H1 (cell line): ENCODE measurements at regions not wholly inside any gene's neighbourhood (a gene's known extent, or its start where the extent isn't known, plus 50 kb on each side); places are given as distances from the start of the nearest gene placed in this dataset.

Experiments
- CTCF ChIA-PET: fragments of 300-600 bp; sonication (Branson Sonifier 250); formaldehyde crosslinking; loops from one replicate; lab custom pipeline; 2021; ENCODE audit not compliant: partially characterized antibody; lab: Charles Lee
- POLR2A ChIA-PET: fragments of 300-600 bp; sonication (Branson Sonifier 250); formaldehyde crosslinking; loops from one replicate; lab custom pipeline; 2021; ENCODE audit warnings: inconsistent platforms; ENCODE audit not compliant: partially characterized antibody; lab: Charles Lee
- DNase-seq, 2 experiments: peaks; one replicate each; pipeline versions ENCODE4 v3.0.0 to v3.0.0-alpha.2; 2010 to 2022; ENCODE audit warnings: low spot score in 2 of 2, low read depth in 1 of 2, mixed read lengths in 1 of 2
- FAIRE-seq: peaks from 2 replicates; lab custom pipeline; 2011; peaks lifted over from hg19 to GRCh38; lab: Jason Lieb, UNC
- H2AFZ ChIP-seq: 2 replicates; pipeline ENCODE4 v1.8.1; 2012; ENCODE audit warnings: low read length, inconsistent platforms
- H2AK5ac ChIP-seq: 2 replicates; pipeline ENCODE4 v1.6.1; 2013; ENCODE audit warnings: low read depth, low read length
- H2BK120ac ChIP-seq: replicated peaks from 2 replicates; pipeline ENCODE3; 2013; ENCODE audit warnings: low read depth, low read length, inconsistent platforms
- H2BK12ac ChIP-seq: 2 replicates; pipeline ENCODE4 v1.6.1; 2013; ENCODE audit warnings: low read depth, low read length
- H2BK15ac ChIP-seq: 2 replicates; pipeline ENCODE4 v1.6.1; 2013; ENCODE audit warnings: low read length
- H2BK20ac ChIP-seq: 2 replicates; pipeline ENCODE4 v1.6.1; 2013; ENCODE audit warnings: low read length
- H2BK5ac ChIP-seq: 2 replicates; pipeline ENCODE4 v1.6.1; 2013; ENCODE audit warnings: low read depth, low read length
- H3K14ac ChIP-seq: 2 replicates; pipeline ENCODE4 v1.6.1; 2013; ENCODE audit warnings: inconsistent platforms; ENCODE audit not compliant: insufficient read length
- H3K18ac ChIP-seq: 2 replicates; pipeline ENCODE4 v1.6.1; 2013; ENCODE audit warnings: low read length; ENCODE audit errors: extremely low read depth
- H3K23ac ChIP-seq: 2 replicates; pipeline ENCODE4 v1.6.1; 2013; ENCODE audit warnings: inconsistent platforms; ENCODE audit not compliant: insufficient read length
- H3K23me2 ChIP-seq: 2 replicates; pipeline ENCODE4 v1.6.1; 2013; ENCODE audit warnings: low read depth, low read length
- H3K27ac ChIP-seq: 2 replicates; pipeline ENCODE4 v1.6.1; 2011; ENCODE audit warnings: low read depth, low read length, inconsistent platforms
- H3K27me3 ChIP-seq, 4 experiments: replicated peaks in 1 of 4; 1 replicate in 1 of 4; 2 replicates in 3 of 4; pipeline versions ENCODE4 v1.6.1 to v1.8.1; 2011 to 2013; ENCODE audit warnings: low read length in 3 of 4, mild to moderate bottlenecking in 3 of 4, inconsistent platforms in 2 of 4, mixed read lengths in 2 of 4, moderate library complexity in 1 of 4; ENCODE audit not compliant: control insufficient read depth in 3 of 4, insufficient read depth in 3 of 4; ENCODE audit errors: extremely low read depth in 1 of 4
- H3K36me3 ChIP-seq, 4 experiments: 2 replicates each; pipeline versions ENCODE4 v1.6.1 to v1.8.1; 2011 to 2013; ENCODE audit warnings: mild to moderate bottlenecking in 4 of 4, low read length in 3 of 4, moderate library complexity in 2 of 4, control low read depth in 1 of 4, inconsistent platforms in 1 of 4; ENCODE audit not compliant: insufficient read depth in 4 of 4, control insufficient read depth in 2 of 4
- H3K4ac ChIP-seq: replicated peaks from 2 replicates; pipeline ENCODE3; 2013; ENCODE audit warnings: low read length, low read depth, mixed read lengths, inconsistent platforms; ENCODE audit not compliant: insufficient read length
- H3K4me1 ChIP-seq, 4 experiments: replicated peaks in 1 of 4; 1 replicate in 1 of 4; 2 replicates in 3 of 4; pipeline versions ENCODE4 v1.6.1 to v1.8.1; 2011 to 2013; ENCODE audit warnings: low read length in 3 of 4, inconsistent platforms in 2 of 4, mixed read lengths in 1 of 4; ENCODE audit not compliant: insufficient read depth in 4 of 4, control insufficient read depth in 3 of 4
- H3K4me2 ChIP-seq, 2 experiments: 2 replicates each; pipeline versions ENCODE4 v1.6.1 to v1.8.1; 2011 to 2013; ENCODE audit warnings: low read depth in 2 of 2, low read length in 2 of 2, control low read depth in 1 of 2, inconsistent platforms in 1 of 2, mild to moderate bottlenecking in 1 of 2; ENCODE audit not compliant: insufficient read depth in 1 of 2
- H3K4me3 ChIP-seq, 4 experiments: fragments of 200-600, 300-600 bp in 1 of 4; sonication (generic), shearing (Covaris generic), sonication (Bioruptor Twin) in 1 of 4; 2 replicates each; pipeline versions ENCODE4 v1.5.1 to v1.8.1; 2011 to 2016; ENCODE audit warnings: low read length in 4 of 4, low read depth in 3 of 4, control low read depth in 2 of 4, inconsistent platforms in 2 of 4, mild to moderate bottlenecking in 2 of 4, mixed read lengths in 1 of 4, moderate library complexity in 1 of 4; ENCODE audit not compliant: insufficient read depth in 2 of 4; ENCODE audit errors: extremely low read depth in 1 of 4
- H3K56ac ChIP-seq: replicated peaks from 2 replicates; pipeline ENCODE3; 2013; ENCODE audit warnings: low read depth, mild to moderate bottlenecking, mixed read lengths, low read length, inconsistent platforms; ENCODE audit not compliant: insufficient read length
- H3K79me1 ChIP-seq: 2 replicates; pipeline ENCODE4 v1.6.1; 2013; ENCODE audit warnings: low read depth, low read length, control low read depth
- H3K79me2 ChIP-seq, 2 experiments: 2 replicates each; pipeline versions ENCODE4 v1.6.1 to v1.8.1; 2012 to 2013; ENCODE audit warnings: low read length in 2 of 2, mild to moderate bottlenecking in 2 of 2, inconsistent platforms in 1 of 2; ENCODE audit not compliant: insufficient read depth in 2 of 2, control insufficient read depth in 1 of 2
- H3K9ac ChIP-seq, 4 experiments: replicated peaks in 1 of 4; 1 replicate in 1 of 4; 2 replicates in 3 of 4; pipeline versions ENCODE4 v1.6.1 to v1.8.1; 2011 to 2013; ENCODE audit warnings: low read depth in 3 of 4, low read length in 3 of 4, control low read depth in 2 of 4, mild to moderate bottlenecking in 2 of 4, moderate library complexity in 2 of 4, inconsistent platforms in 1 of 4; ENCODE audit errors: extremely low read depth in 1 of 4
- H3K9me3 ChIP-seq, 2 experiments: 2 replicates each; pipeline versions ENCODE4 v1.6.1 to v1.8.1; 2012 to 2013; ENCODE audit warnings: mild to moderate bottlenecking in 2 of 2, moderate library complexity in 2 of 2, control low read depth in 1 of 2, inconsistent platforms in 1 of 2, low read depth in 1 of 2, low read length in 1 of 2, mixed read lengths in 1 of 2; ENCODE audit not compliant: insufficient read depth in 2 of 2
- H4K20me1 ChIP-seq, 2 experiments: replicated peaks in 1 of 2; 2 replicates each; pipeline versions ENCODE3 to v1.8.1; 2011 to 2013; ENCODE audit warnings: inconsistent platforms in 2 of 2, low read length in 2 of 2, mild to moderate bottlenecking in 1 of 2; ENCODE audit not compliant: insufficient read depth in 2 of 2, control insufficient read depth in 1 of 2
- H4K5ac ChIP-seq: 2 replicates; pipeline ENCODE4 v1.6.1; 2013; ENCODE audit warnings: low read length, low read depth, mixed read lengths, inconsistent platforms; ENCODE audit not compliant: insufficient read length
- H4K8ac ChIP-seq: 2 replicates; pipeline ENCODE4 v1.8.0; 2013; ENCODE audit warnings: mild to moderate bottlenecking, moderate library complexity, low read length, inconsistent platforms; ENCODE audit not compliant: insufficient read depth; ENCODE audit errors: extremely low read depth
- H4K91ac ChIP-seq: replicated peaks from 2 replicates; pipeline ENCODE3; 2013; ENCODE audit warnings: low read length, mixed read lengths, inconsistent platforms; ENCODE audit not compliant: insufficient read length
- BCL11A ChIP-seq, 2 experiments: IDR thresholded peaks; one replicate each; pipeline ENCODE4 v1.6.1; 2011; ENCODE audit warnings: low read depth in 2 of 2, low read length in 2 of 2, mild to moderate bottlenecking in 2 of 2
- EZH2 ChIP-seq: fragments of 200-600 bp; sonication (generic); IDR thresholded peaks from 2 replicates; pipeline ENCODE4 v1.7.1; 2012; ENCODE audit warnings: low read depth, mild to moderate bottlenecking, moderate library complexity, low read length, inconsistent platforms; ENCODE audit not compliant: severe bottlenecking
- FOSL1 ChIP-seq: IDR thresholded peaks from 2 replicates; pipeline ENCODE4 v1.6.1; 2011; ENCODE audit warnings: mild to moderate bottlenecking, low read depth, low read length, moderate library complexity; ENCODE audit not compliant: insufficient read depth
- HDAC2 ChIP-seq, 2 experiments: fragments of 300-600 bp in 1 of 2; sonication (generic) in 1 of 2; IDR thresholded peaks; 2 replicates each; pipeline ENCODE4 v1.6.1; 2011 to 2012; ENCODE audit warnings: low read depth in 2 of 2, low read length in 2 of 2, mild to moderate bottlenecking in 2 of 2, moderate library complexity in 2 of 2, borderline replicate concordance in 1 of 2, inconsistent platforms in 1 of 2
- JUN ChIP-seq: IDR thresholded peaks from 2 replicates; pipeline ENCODE4 v1.6.1; 2011; ENCODE audit warnings: low read depth, mild to moderate bottlenecking, improper control_type of control experiment, low read length
- KDM4A ChIP-seq: IDR thresholded peaks from one replicate; pipeline ENCODE4 v1.7.1; 2012; ENCODE audit warnings: low read depth, mild to moderate bottlenecking, moderate library complexity, low read length, inconsistent platforms; ENCODE audit not compliant: severe bottlenecking
- KDM5A ChIP-seq: fragments of 200-600 bp; IDR thresholded peaks from 2 replicates; pipeline ENCODE4 v1.7.1; 2012; ENCODE audit warnings: mild to moderate bottlenecking, low read length, inconsistent platforms, mixed read lengths
- PHF8 ChIP-seq: fragments of 200-600 bp; sonication (generic); conservative IDR thresholded peaks from 2 replicates; pipeline ENCODE4 v1.7.1; 2012; ENCODE audit warnings: low read depth, mild to moderate bottlenecking, inconsistent platforms, low read length, moderate library complexity
- POU5F1 ChIP-seq: IDR thresholded peaks from 2 replicates; pipeline ENCODE4 v1.6.1; 2011; ENCODE audit warnings: low read depth, mild to moderate bottlenecking, low read length, moderate library complexity
- RAD21 ChIP-seq, 2 experiments: IDR thresholded peaks in 1 of 2; conservative IDR thresholded peaks in 1 of 2; 2 replicates each; pipeline ENCODE4 v1.6.1; 2011; ENCODE audit warnings: low read depth in 2 of 2, low read length in 2 of 2, improper control_type of control experiment in 1 of 2, inconsistent platforms in 1 of 2, mild to moderate bottlenecking in 1 of 2, moderate library complexity in 1 of 2
- RXRA ChIP-seq: IDR thresholded peaks from 2 replicates; pipeline ENCODE4 v1.6.1; 2011; ENCODE audit warnings: low read depth, mild to moderate bottlenecking, low read length, moderate library complexity; ENCODE audit not compliant: insufficient read depth
- SRF ChIP-seq: IDR thresholded peaks from 2 replicates; pipeline ENCODE4 v1.6.1; 2011; ENCODE audit warnings: mild to moderate bottlenecking, low read depth, low read length, moderate library complexity
- TAF1 ChIP-seq: IDR thresholded peaks from 2 replicates; pipeline ENCODE4 v1.6.1; 2011; ENCODE audit warnings: mild to moderate bottlenecking, low read depth, low read length
- WGBS, 2 experiments: shearing (Covaris generic) in 1 of 2; methylation state at CpG; one replicate each; pipeline versions ENCODE4 v1.1.6 to v1.1.7; 2013 to 2015; ENCODE audit warnings: low lambda C conversion rate in 2 of 2, mixed read lengths in 2 of 2, inconsistent platforms in 1 of 2, low coverage in 1 of 2, missing lambda C conversion rate in 1 of 2; ENCODE audit not compliant: insufficient replicate concordance in 2 of 2, insufficient coverage in 1 of 2, insufficient read length in 1 of 2; ENCODE audit errors: extremely low coverage in 1 of 2, missing lambda C conversion rate in 1 of 2; 5-methylcytosine and 5-hydroxymethylcytosine counted together
- TF ChIP-seq, protein P1 (sequence below): IDR thresholded peaks from 2 replicates; pipeline ENCODE4 v1.6.1; 2012; ENCODE audit warnings: inconsistent platforms

- Histone ChIP-seq H2BK120ac (no peak overlapping the region), H3K27ac (no peak overlapping the region), H3K9ac (no peak overlapping the region), H4K8ac (no peak overlapping the region), H3K36me3 (no peaks in the 10 kb centered on the region), H2AFZ (peak overlapping the region; percentile 30), H3K27me3 (no peaks in the 10 kb centered on the region), H3K56ac (no peak overlapping the region), H3K14ac (no peak overlapping the region), H3K79me2 (no peaks in the 10 kb centered on the region), H3K4me1 (peaks cover 0 to 3% (median 1%) of the 10 kb centered on the region in 4 experiments; a peak in 2 of 7 replicates), H2BK15ac (no peak overlapping the region), H2BK20ac (no peak overlapping the region), H4K5ac (no peak overlapping the region), H3K9me3 (no peaks in the 10 kb centered on the region), H3K79me1 (no peaks in the 10 kb centered on the region), H2BK12ac (no peak overlapping the region), H3K23ac (no peak overlapping the region), H3K18ac (no peak overlapping the region), H3K4ac (no peak overlapping the region), H2AK5ac (no peak overlapping the region), H3K4me2 (no peak overlapping the region), H4K20me1 (no peaks in the 10 kb centered on the region), H3K4me3 (no peak overlapping the region), H2BK5ac (no peak overlapping the region), H4K91ac (no peak overlapping the region), H3K23me2 (no peaks in the 10 kb centered on the region)
- FAIRE-seq: no peak
- 71% methylated on average over 6 of the region's 6 CpGs; no CpG with 5 or more reads in 1 of the 2 experiments for WGBS, 2 experiments
- DNase-seq: no peak
- CTCF ChIA-PET: no interaction called here
- POLR2A ChIA-PET: no interaction called here
- TF ChIP-seq KDM4A: no peak
- TF ChIP-seq EZH2: no peak
- TF ChIP-seq FOSL1: no peak
- no peak for TF ChIP-seq BCL11A (IDR thresholded peaks at IDR 0.05; ENCODE audit: low read depth in 2 of 2, low read length in 2 of 2)
- no peak for TF ChIP-seq PHF8
- no peak for TF ChIP-seq SRF
- no peak for TF ChIP-seq TAF1
- no peak for TF ChIP-seq HDAC2 (IDR thresholded peaks at IDR 0.05; ENCODE audit: borderline replicate concordance in 1 of 2, low read depth in 2 of 2, low read length in 2 of 2)
- TF ChIP-seq POU5F1: no peak
- no peak for TF ChIP-seq JUN
- TF ChIP-seq KDM5A: no peak
- TF ChIP-seq, protein P1, sequence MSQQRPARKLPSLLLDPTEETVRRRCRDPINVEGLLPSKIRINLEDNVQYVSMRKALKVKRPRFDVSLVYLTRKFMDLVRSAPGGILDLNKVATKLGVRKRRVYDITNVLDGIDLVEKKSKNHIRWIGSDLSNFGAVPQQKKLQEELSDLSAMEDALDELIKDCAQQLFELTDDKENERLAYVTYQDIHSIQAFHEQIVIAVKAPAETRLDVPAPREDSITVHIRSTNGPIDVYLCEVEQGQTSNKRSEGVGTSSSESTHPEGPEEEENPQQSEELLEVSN: no peak
- no peak for TF ChIP-seq RXRA
- TF ChIP-seq RAD21 (IDR thresholded peaks at IDR 0.05 in 1 of 2, conservative IDR thresholded peaks at IDR 0.05 in 1 of 2; ENCODE audit: low read depth in 2 of 2, low read length in 2 of 2): no peak
Observed at GRCh38 chr13:24097667-24098066, 62.9 kb upstream of the SPATA13 start.
